ENCODE measurements at regions not wholly inside any gene's neighbourhood (a gene's known extent, or its start where the extent isn't known, plus 50 kb on each side); places are given as distances from the start of the nearest gene placed in this dataset.

DNA sequence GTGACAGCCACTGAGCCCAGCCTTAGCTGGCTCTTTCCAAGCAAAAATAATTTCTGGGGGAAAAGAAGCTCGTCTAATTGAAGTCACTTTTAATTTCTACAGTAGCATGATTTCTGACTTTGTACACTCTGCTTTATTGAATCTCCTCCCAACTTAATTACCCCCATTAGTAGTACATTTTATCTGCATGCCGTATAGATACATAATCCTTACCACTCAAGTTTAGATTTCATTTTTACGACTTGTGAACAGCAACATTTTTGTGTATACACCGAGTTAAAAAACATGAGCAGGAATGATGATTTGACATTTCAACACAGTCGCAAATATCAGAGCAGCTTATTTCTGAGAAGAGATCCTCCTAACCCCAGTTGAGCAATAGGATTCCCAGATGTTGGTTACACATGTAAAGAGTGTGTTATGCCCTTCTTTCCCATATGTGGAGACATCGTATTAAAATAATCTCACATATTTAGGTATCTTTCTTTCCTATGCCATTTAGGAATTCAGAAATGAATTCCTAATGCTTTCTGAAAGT, 127.3 kb upstream of the MTHFD1L start:
- no peak overlapping the region for H3K27ac ChIP-seq
- DNase-seq, result no peak
- TF ChIP-seq, protein P1, sequence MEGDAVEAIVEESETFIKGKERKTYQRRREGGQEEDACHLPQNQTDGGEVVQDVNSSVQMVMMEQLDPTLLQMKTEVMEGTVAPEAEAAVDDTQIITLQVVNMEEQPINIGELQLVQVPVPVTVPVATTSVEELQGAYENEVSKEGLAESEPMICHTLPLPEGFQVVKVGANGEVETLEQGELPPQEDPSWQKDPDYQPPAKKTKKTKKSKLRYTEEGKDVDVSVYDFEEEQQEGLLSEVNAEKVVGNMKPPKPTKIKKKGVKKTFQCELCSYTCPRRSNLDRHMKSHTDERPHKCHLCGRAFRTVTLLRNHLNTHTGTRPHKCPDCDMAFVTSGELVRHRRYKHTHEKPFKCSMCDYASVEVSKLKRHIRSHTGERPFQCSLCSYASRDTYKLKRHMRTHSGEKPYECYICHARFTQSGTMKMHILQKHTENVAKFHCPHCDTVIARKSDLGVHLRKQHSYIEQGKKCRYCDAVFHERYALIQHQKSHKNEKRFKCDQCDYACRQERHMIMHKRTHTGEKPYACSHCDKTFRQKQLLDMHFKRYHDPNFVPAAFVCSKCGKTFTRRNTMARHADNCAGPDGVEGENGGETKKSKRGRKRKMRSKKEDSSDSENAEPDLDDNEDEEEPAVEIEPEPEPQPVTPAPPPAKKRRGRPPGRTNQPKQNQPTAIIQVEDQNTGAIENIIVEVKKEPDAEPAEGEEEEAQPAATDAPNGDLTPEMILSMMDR (IDR thresholded peaks at IDR 0.05), result no peak
- H3K27me3 ChIP-seq, result no peaks in the 10 kb centered on the region
- no peaks in the 10 kb centered on the region for H3K36me3 ChIP-seq
- H3K4me3 ChIP-seq, result no peak overlapping the region
- no peak overlapping the region for H3K9ac ChIP-seq (ENCODE audit: low read depth in 2 of 2, low read length in 2 of 2)
- no peaks in the 10 kb centered on the region for H3K4me1 ChIP-seq
- intact Hi-C loops (cut with DNase I), result no loop called here
- H3K9me3 ChIP-seq, result no peaks in the 10 kb centered on the region

- intact Hi-C loops (cut with DNase I), result no loop called here
- Histone ChIP-seq H3K36me3 (no peaks in the 10 kb centered on the region), H3K4me3 (no peak overlapping the region), H3K9ac (ENCODE audit: low read depth in 2 of 2, low read length in 2 of 2) (no peak overlapping the region), H3K4me1 (no peaks in the 10 kb centered on the region), H3K27ac (no peak overlapping the region), H3K9me3 (no peaks in the 10 kb centered on the region), H3K27me3 (no peaks in the 10 kb centered on the region)
- DNase-seq, result no peak
- TF ChIP-seq, protein P1 (IDR thresholded peaks at IDR 0.05), result no peak
Measured at GRCh38 chr6:150739711-150740349, 125.7 kb upstream of the MTHFD1L start.

DNA sequence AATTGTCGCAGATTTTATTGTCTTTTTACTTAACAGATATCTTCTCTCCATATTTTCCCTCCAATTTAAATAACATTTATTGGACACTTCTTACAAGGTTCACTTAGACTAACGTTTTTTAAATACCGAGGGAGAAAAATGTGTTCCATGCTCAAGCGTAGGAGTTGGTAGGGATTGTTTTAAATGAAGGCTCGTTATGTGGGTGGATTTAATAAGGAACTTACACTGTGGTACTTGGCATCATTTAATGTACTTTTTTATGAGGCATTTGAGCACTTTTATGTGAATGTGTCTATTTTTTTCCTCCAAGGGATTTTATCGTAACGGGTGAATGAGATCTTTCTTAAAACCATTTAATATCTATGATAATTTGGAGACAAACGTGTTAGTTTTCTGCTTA, 125.0 kb upstream of the MTHFD1L start:
- Histone ChIP-seq H3K4me3 (no peak overlapping the region), H3K27ac (no peak overlapping the region), H3K36me3 (no peaks in the 10 kb centered on the region), H3K9ac (ENCODE audit: low read depth in 2 of 2, low read length in 2 of 2) (no peak overlapping the region), H3K4me1 (no peaks in the 10 kb centered on the region), H3K27me3 (no peaks in the 10 kb centered on the region), H3K9me3 (no peaks in the 10 kb centered on the region)
- TF ChIP-seq, protein P1 (IDR thresholded peaks at IDR 0.05), result no peak
- intact Hi-C loops (cut with DNase I), result no loop called here
- DNase-seq, result no peak

GRCh38 chr6:150741633-150742200, 123.8 kb upstream of the MTHFD1L start:
- Histone ChIP-seq H3K36me3 (no peaks in the 10 kb centered on the region), H3K27me3 (no peaks in the 10 kb centered on the region), H3K4me3 (no peak overlapping the region), H3K4me1 (no peaks in the 10 kb centered on the region), H3K27ac (no peak overlapping the region), H3K9ac (ENCODE audit: low read depth in 2 of 2, low read length in 2 of 2) (no peak overlapping the region), H3K9me3 (no peaks in the 10 kb centered on the region)
- DNase-seq, result no peak
- TF ChIP-seq, protein P1 (IDR thresholded peaks at IDR 0.05), result peak; percentile 10
- intact Hi-C loops (cut with DNase I), result no loop called here

DNA sequence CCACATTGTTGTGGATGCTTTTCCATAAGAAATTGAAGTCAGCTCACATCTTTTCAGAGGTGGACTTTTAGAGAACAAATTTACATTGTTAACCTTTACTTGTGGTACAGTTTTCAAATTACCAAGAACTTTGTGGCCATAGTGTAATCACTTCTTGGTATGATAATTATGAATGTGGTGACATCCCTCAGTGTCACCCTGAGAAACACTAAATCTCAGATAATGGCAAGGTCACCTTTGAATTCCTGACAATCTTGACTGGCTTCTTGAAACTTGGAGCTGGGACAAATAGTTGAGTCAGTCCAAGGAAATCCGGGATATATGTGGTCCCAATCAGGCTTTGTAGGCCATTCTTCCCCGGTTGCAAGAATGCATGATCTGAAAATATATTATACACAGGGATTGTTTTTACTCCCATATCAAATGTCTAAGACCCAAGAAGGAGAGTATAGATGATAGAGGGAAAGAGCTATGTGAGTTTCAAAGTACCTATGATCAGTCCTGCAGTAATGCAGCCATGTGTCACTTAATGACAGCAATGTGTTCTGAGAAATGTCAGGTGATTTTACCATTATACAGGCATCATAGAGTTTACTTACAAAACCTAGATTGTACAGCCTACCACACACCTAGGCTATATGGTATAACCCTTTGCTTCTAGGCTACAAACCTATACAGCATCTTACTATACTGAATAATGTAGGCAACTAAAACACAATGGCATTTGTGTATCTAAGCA, 120.8 kb upstream of the MTHFD1L start:
- H3K9me3 ChIP-seq, result no peaks in the 10 kb centered on the region
- TF ChIP-seq, protein P1 (IDR thresholded peaks at IDR 0.05), result no peak

More for the DNA sequence above, 120.8 kb upstream of the MTHFD1L start:
- Histone ChIP-seq H3K4me3 (no peak overlapping the region), H3K4me1 (no peaks in the 10 kb centered on the region), H3K27me3 (no peaks in the 10 kb centered on the region), H3K27ac (no peak overlapping the region), H3K9ac (ENCODE audit: low read depth in 2 of 2, low read length in 2 of 2) (no peak overlapping the region), H3K36me3 (no peaks in the 10 kb centered on the region)
- intact Hi-C loops (cut with DNase I), result no loop called here
- DNase-seq, result no peak

All from colonic mucosa (tissue), 4 donors.